Neural progenitor cell (in vitro differentiated cells): ENCODE measurements at regions not wholly inside any gene's neighbourhood (a gene's known extent, or its start where the extent isn't known, plus 50 kb on each side); places are given as distances from the start of the nearest gene placed in this dataset.

ENCODE experiments used
- DNase-seq: peaks from one replicate; pipeline ENCODE4 v3.0.0-alpha.2; 2016; ENCODE audit warnings: low spot score
- H2AFZ ChIP-seq: fragments of 200-600 bp; sonication (generic); replicated peaks from 2 replicates; pipeline ENCODE4 v1.6.1; 2016; ENCODE audit warnings: antibody characterized with exemption
- H3F3A ChIP-seq: fragments of 200-600 bp; sonication (generic); 2 replicates; pipeline ENCODE4 v1.6.1; 2016; ENCODE audit warnings: antibody characterized with exemption, low read depth
- H3K27ac ChIP-seq: fragments of 200-600 bp; sonication (generic); 2 replicates; pipeline ENCODE4 v1.5.1; 2016; ENCODE audit warnings: mild to moderate bottlenecking
- H3K27me3 ChIP-seq: fragments of 200-600 bp; sonication (generic); 2 replicates; pipeline ENCODE4 v1.6.1; 2016; ENCODE audit warnings: mild to moderate bottlenecking, moderate library complexity
- H3K36me3 ChIP-seq: fragments of 200-600 bp; sonication (generic); 2 replicates; pipeline ENCODE4 v1.5.1; 2016
- H3K4me1 ChIP-seq: fragments of 200-600 bp; sonication (generic); 2 replicates; pipeline ENCODE4 v1.6.1; 2016; ENCODE audit warnings: mixed run types
- H3K4me2 ChIP-seq: fragments of 200-600 bp; sonication (generic); 2 replicates; pipeline ENCODE4 v1.6.1; 2016
- H3K4me3 ChIP-seq: fragments of 200-600 bp; sonication (generic); 2 replicates; pipeline ENCODE4 v1.5.1; 2016
- H3K79me2 ChIP-seq: fragments of 200-600 bp; sonication (generic); 2 replicates; pipeline ENCODE4 v1.6.1; 2016; ENCODE audit warnings: low read depth
- H3K9ac ChIP-seq: fragments of 200-600 bp; sonication (generic); 2 replicates; pipeline ENCODE4 v1.6.1; 2016
- H3K9me3 ChIP-seq: fragments of 200-600 bp; sonication (generic); 2 replicates; pipeline ENCODE4 v1.5.1; 2016; ENCODE audit warnings: low read depth
- H4K20me1 ChIP-seq: fragments of 200-600 bp; sonication (generic); 2 replicates; pipeline ENCODE4 v1.6.1; 2016; ENCODE audit warnings: low read depth
- H3K27ac Mint-ChIP-seq: 3 replicates; pipeline ENCODE4 v1.8.0; 2021; ENCODE audit warnings: mixed read lengths
- H3K27me3 Mint-ChIP-seq: 2 replicates; pipeline ENCODE4 v1.8.0; 2022; ENCODE audit warnings: low read depth, mild to moderate bottlenecking, inconsistent platforms, moderate library complexity, mixed read lengths; ENCODE audit not compliant: insufficient read depth
- H3K36me3 Mint-ChIP-seq: 3 replicates; pipeline ENCODE4 v1.8.0; 2021; ENCODE audit warnings: mixed read lengths
- H3K4me1 Mint-ChIP-seq: 3 replicates; pipeline ENCODE4 v1.8.0; 2021; ENCODE audit warnings: mixed read lengths
- H3K4me3 Mint-ChIP-seq: 3 replicates; pipeline ENCODE4 v1.8.0; 2021; ENCODE audit warnings: mild to moderate bottlenecking, moderate library complexity, mixed read lengths
- H3K9me3 Mint-ChIP-seq: 3 replicates; pipeline ENCODE4 v1.8.0; 2020; ENCODE audit warnings: mixed read lengths
- CTCF ChIP-seq: fragments of 200-600 bp; sonication (generic); IDR thresholded peaks from 2 replicates; pipeline ENCODE4 v1.5.1; 2017; ENCODE audit warnings: antibody characterized with exemption, mild to moderate bottlenecking
- EZH2 ChIP-seq: fragments of 200-600 bp; sonication (generic); IDR thresholded peaks from 2 replicates; pipeline ENCODE4 v1.6.1; 2017; ENCODE audit warnings: antibody characterized with exemption, mild to moderate bottlenecking, moderate library complexity
- EZH2phosphoT487 ChIP-seq: fragments of 200-600 bp; sonication (generic); IDR thresholded peaks from 2 replicates; pipeline ENCODE4 v1.6.1; 2017; ENCODE audit warnings: antibody characterized with exemption

DNA sequence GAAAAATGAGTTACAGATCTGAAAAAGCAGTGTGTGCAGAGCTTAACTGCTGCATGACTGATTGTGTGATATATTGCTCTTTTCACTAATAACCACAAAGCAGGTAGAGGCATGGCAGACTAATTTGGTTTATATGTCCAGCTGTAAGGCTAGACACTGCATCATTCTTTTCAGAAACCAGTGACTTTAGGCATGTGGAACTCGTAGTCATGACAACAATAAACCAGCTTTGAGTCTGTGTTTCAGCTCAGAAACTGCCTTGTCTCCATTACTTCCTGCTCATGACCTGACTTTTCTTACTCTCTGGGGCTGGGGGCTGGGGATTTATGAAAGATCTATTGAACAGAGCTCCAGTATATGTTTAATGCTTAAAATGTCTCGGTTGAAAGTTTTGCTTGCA, 146.8 kb upstream of the LRIG3 start:
- H3K27ac Mint-ChIP-seq: peak overlapping the region; percentile 55
- H3K4me3 Mint-ChIP-seq: no peak overlapping the region
- H3K27ac ChIP-seq: no peak overlapping the region
- H3K79me2 ChIP-seq: no peaks in the 10 kb centered on the region
- H3K9me3 ChIP-seq: no peaks in the 10 kb centered on the region
- no peaks in the 10 kb centered on the region for H3K9me3 Mint-ChIP-seq
- peaks cover 18% of the 10 kb centered on the region for H3K4me1 ChIP-seq
- no peak overlapping the region for H2AFZ ChIP-seq
- no peaks in the 10 kb centered on the region for H4K20me1 ChIP-seq
- TF ChIP-seq EZH2phosphoT487: no peak
- TF ChIP-seq EZH2: no peak
- TF ChIP-seq CTCF: no peak
- no peak overlapping the region for H3K9ac ChIP-seq
- no peak overlapping the region for H3K4me3 ChIP-seq
- no peaks in the 10 kb centered on the region for H3K27me3 Mint-ChIP-seq
- peaks cover 41% of the 10 kb centered on the region for H3K4me1 Mint-ChIP-seq
- H3K36me3 Mint-ChIP-seq: no peaks in the 10 kb centered on the region
- H3K27me3 ChIP-seq: no peaks in the 10 kb centered on the region
- H3K36me3 ChIP-seq: no peaks in the 10 kb centered on the region
- no peaks in the 10 kb centered on the region for H3F3A ChIP-seq
- DNase-seq: no peak
- no peak overlapping the region for H3K4me2 ChIP-seq

DNA sequence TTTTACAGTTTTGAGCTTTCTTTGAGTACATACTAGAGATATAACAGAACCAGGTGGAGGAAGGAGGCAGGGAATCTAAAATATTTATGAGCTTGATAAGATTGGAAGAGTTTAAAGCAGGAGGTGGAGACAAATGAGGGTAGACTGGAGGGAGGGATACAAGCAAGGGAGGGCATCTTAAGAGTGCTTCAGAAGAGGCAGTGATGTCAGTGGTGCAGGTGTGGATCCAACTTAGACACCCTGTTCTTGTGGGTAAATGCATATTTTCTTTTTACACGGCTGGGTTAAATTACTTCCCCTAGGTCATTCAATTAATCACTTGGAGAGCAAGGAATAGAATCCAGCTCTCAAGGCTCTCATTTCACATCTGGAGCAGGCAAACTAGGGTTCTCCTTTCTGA, 146.1 kb upstream of the LRIG3 start:
- Histone ChIP-seq H3K79me2 (no peaks in the 10 kb centered on the region), H3K9me3 (no peaks in the 10 kb centered on the region), H4K20me1 (no peaks in the 10 kb centered on the region), H3K9ac (no peak overlapping the region), H3K36me3 (no peaks in the 10 kb centered on the region), H3F3A (no peaks in the 10 kb centered on the region), H3K4me1 (peaks cover 18% of the 10 kb centered on the region), H3K4me2 (no peak overlapping the region), H3K27ac (no peak overlapping the region), H3K27me3 (no peaks in the 10 kb centered on the region), H3K4me3 (no peak overlapping the region), H2AFZ (no peak overlapping the region)
- Mint-ChIP-seq H3K4me1 (peaks cover 37% of the 10 kb centered on the region), H3K9me3 (no peaks in the 10 kb centered on the region), H3K27me3 (peaks cover 2% of the 10 kb centered on the region), H3K27ac (peak overlapping the region; percentile 46), H3K4me3 (no peak overlapping the region), H3K36me3 (no peaks in the 10 kb centered on the region)
- DNase-seq: no peak
- no peak for TF ChIP-seq EZH2
- no peak for TF ChIP-seq EZH2phosphoT487
- no peak for TF ChIP-seq CTCF

GRCh38 chr12:59059088-59059935, 139.0 kb upstream of the LRIG3 start:
- H3K4me3 ChIP-seq: no peak overlapping the region
- no peak overlapping the region for H3K9ac ChIP-seq
- no peaks in the 10 kb centered on the region for H3K27me3 ChIP-seq
- no peaks in the 10 kb centered on the region for H3K79me2 ChIP-seq
- H3K9me3 Mint-ChIP-seq: no peaks in the 10 kb centered on the region
- peak overlapping the region; percentile 84 for H3K27ac ChIP-seq
- H4K20me1 ChIP-seq: no peaks in the 10 kb centered on the region
- peak overlapping the region; percentile 24 for H3K27ac Mint-ChIP-seq
- H2AFZ ChIP-seq: no peak overlapping the region
- TF ChIP-seq EZH2phosphoT487 (no peak), EZH2 (no peak), CTCF (no peak)
- no peaks in the 10 kb centered on the region for H3K9me3 ChIP-seq
- peaks cover 26% of the 10 kb centered on the region for H3K4me1 Mint-ChIP-seq
- peaks cover 19% of the 10 kb centered on the region for H3F3A ChIP-seq
- H3K36me3 ChIP-seq: no peaks in the 10 kb centered on the region
- peaks cover 37% of the 10 kb centered on the region for H3K4me1 ChIP-seq
- H3K4me2 ChIP-seq: no peak overlapping the region
- H3K27me3 Mint-ChIP-seq: peaks cover 6% of the 10 kb centered on the region
- DNase-seq: peak; percentile 73
- H3K36me3 Mint-ChIP-seq: no peaks in the 10 kb centered on the region
- no peak overlapping the region for H3K4me3 Mint-ChIP-seq
